GM12878 (cell line): ENCODE measurements at regions not wholly inside any gene's neighbourhood (a gene's known extent, or its start where the extent isn't known, plus 50 kb on each side); places are given as distances from the start of the nearest gene placed in this dataset.

ENCODE experiments used
- ATAC-seq: fragments of 200-7000 bp; cut with Tn5 transposase; 3 replicates; pipeline ENCODE4 v1.9.1; 2020; ENCODE audit warnings: mild to moderate bottlenecking, moderate library complexity
- BruUV-seq: library from RNA; stranded (reverse); fragments of 400-500 nt; replicated peaks from 2 replicates; lab custom pipeline; 2021; lab: Mats Ljungman, UMichigan
- CTCF ChIA-PET: fragments of 300-600 bp; sonication (Branson Sonifier 250); formaldehyde crosslinking; extraction: SDS; loops from one replicate; lab custom pipeline; 2021; ENCODE audit warnings: inconsistent platforms; lab: Yijun Ruan, JAX
- POLR2A ChIA-PET: fragments of 350-600 bp; formaldehyde crosslinking; extraction: SDS; loops from one replicate; lab custom pipeline; 2021; ENCODE audit warnings: inconsistent platforms; lab: Charles Lee
- RAD21 ChIA-PET: fragments of 300-600 bp; sonication (Branson Sonifier 250); formaldehyde crosslinking; loops from one replicate; lab custom pipeline; 2023; ENCODE audit warnings: antibody characterized with exemption; ENCODE audit not compliant: unreplicated experiment; lab: Charles Lee
- SMC1A ChIA-PET: fragments of 300-600 bp; sonication (Branson Sonifier 250); formaldehyde crosslinking; loops from one replicate; lab custom pipeline; 2023; ENCODE audit not compliant: unreplicated experiment, uncharacterized antibody; lab: Charles Lee
- DNase-seq: peaks from one replicate; pipeline ENCODE4 v3.0.0-alpha.2; 2011; ENCODE audit warnings: low read depth, low spot score
- FAIRE-seq: peaks from 3 replicates; lab custom pipeline; 2011; peaks lifted over from hg19 to GRCh38; lab: Jason Lieb, UNC
- H2AFZ ChIP-seq: 2 replicates; pipeline ENCODE4 v1.6.0; 2011; ENCODE audit warnings: low read depth, low read length, control low read depth; ENCODE audit not compliant: control insufficient read depth
- H3K27ac ChIP-seq: 2 replicates; pipeline ENCODE4 v1.5.1; 2011; ENCODE audit warnings: control low read depth; ENCODE audit not compliant: control insufficient read depth, insufficient read depth
- H3K27me3 ChIP-seq, 2 experiments: replicated peaks in 1 of 2; 2 replicates each; pipeline versions ENCODE4 v1.6.0 to v1.6.1; 2011; ENCODE audit warnings: low read length in 1 of 2; ENCODE audit not compliant: control insufficient read depth in 2 of 2, insufficient read depth in 2 of 2
- H3K36me3 ChIP-seq, 2 experiments: 2 replicates each; pipeline ENCODE4 v1.5.1; 2011; ENCODE audit warnings: low read length in 1 of 2; ENCODE audit not compliant: control insufficient read depth in 2 of 2, insufficient read depth in 2 of 2
- H3K4me1 ChIP-seq: 2 replicates; pipeline ENCODE4 v1.6.1; 2011; ENCODE audit warnings: mild to moderate bottlenecking, low read length, moderate library complexity, mixed read lengths; ENCODE audit not compliant: control insufficient read depth, insufficient read depth
- H3K4me2 ChIP-seq: 2 replicates; pipeline ENCODE4 v1.6.0; 2011; ENCODE audit warnings: control low read depth; ENCODE audit not compliant: control insufficient read depth, insufficient read depth
- H3K4me3 ChIP-seq: fragments of 200-600 bp; sonication (generic); 2 replicates; pipeline ENCODE4 v1.5.1; 2016
- H3K79me2 ChIP-seq: 2 replicates; pipeline ENCODE4 v1.6.0; 2011; ENCODE audit warnings: low read length; ENCODE audit not compliant: control insufficient read depth, insufficient read depth
- H3K9ac ChIP-seq: 2 replicates; pipeline ENCODE4 v1.8.0; 2011; ENCODE audit warnings: low read length, control low read depth, mixed read lengths; ENCODE audit not compliant: control insufficient read depth, insufficient read depth
- H3K9me3 ChIP-seq: replicated peaks from 3 replicates; pipeline ENCODE4 v1.5.1; 2011; ENCODE audit warnings: mild to moderate bottlenecking, low read length; ENCODE audit not compliant: control insufficient read depth, insufficient read depth
- H4K20me1 ChIP-seq: 2 replicates; pipeline ENCODE4 v1.6.0; 2011; ENCODE audit not compliant: control insufficient read depth, insufficient read depth
- ATF2 ChIP-seq: IDR thresholded peaks from 2 replicates; pipeline ENCODE4 v1.6.1; 2012; ENCODE audit warnings: low read length, inconsistent platforms
- BCLAF1 ChIP-seq: fragments of 450-650 bp; IDR thresholded peaks from 2 replicates; pipeline ENCODE4 v1.6.1; 2017; ENCODE audit warnings: antibody characterized with exemption, mild to moderate bottlenecking, moderate library complexity
- CUX1 ChIP-seq: IDR thresholded peaks from 2 replicates; pipeline ENCODE4 v1.6.1; 2012; ENCODE audit warnings: improper control_type of control experiment, low read depth, low read length; ENCODE audit not compliant: insufficient replicate concordance
- GABPA ChIP-seq: IDR thresholded peaks from 2 replicates; pipeline ENCODE4 v1.6.1; 2014; ENCODE audit warnings: antibody characterized with exemption, low read depth, mild to moderate bottlenecking, inconsistent platforms
- HCFC1 ChIP-seq: fragments of 150-350 bp; IDR thresholded peaks from 2 replicates; pipeline ENCODE4 v1.6.1; 2014; ENCODE audit warnings: low read length
- JUND ChIP-seq: IDR thresholded peaks from 2 replicates; pipeline ENCODE4 v1.6.1; 2012; ENCODE audit warnings: low read depth, mild to moderate bottlenecking, low read length, improper control_type of control experiment, moderate library complexity
- KDM1A ChIP-seq: fragments of 200-600 bp; sonication (generic); IDR thresholded peaks from 2 replicates; pipeline ENCODE4 v1.6.1; 2016; ENCODE audit warnings: borderline replicate concordance
- KLF5 ChIP-seq: fragments of 450-650 bp; IDR thresholded peaks from 2 replicates; pipeline ENCODE4 v1.6.1; 2014; ENCODE audit warnings: mild to moderate bottlenecking; ENCODE audit not compliant: partially characterized antibody
- POLR2A ChIP-seq: IDR thresholded peaks from 2 replicates; pipeline ENCODE4 v1.6.1; 2011; ENCODE audit warnings: low read depth, mild to moderate bottlenecking, low read length
- SPI1 ChIP-seq: IDR thresholded peaks from 2 replicates; pipeline ENCODE4 v1.6.1; 2011; ENCODE audit warnings: low read depth, mild to moderate bottlenecking, low read length, moderate library complexity, borderline replicate concordance; ENCODE audit not compliant: insufficient read depth
- ZBTB33 ChIP-seq: fragments of 450-650 bp; IDR thresholded peaks from 2 replicates; pipeline ENCODE4 v1.6.1; 2017; ENCODE audit warnings: mild to moderate bottlenecking
- WGBS: methylation state at CpG from one replicate; pipeline ENCODE4 v1.1.6; 2016; ENCODE audit warnings: low lambda C conversion rate; ENCODE audit not compliant: insufficient replicate concordance, insufficient coverage; ENCODE audit errors: missing lambda C conversion rate; 5-methylcytosine and 5-hydroxymethylcytosine counted together
- in situ Hi-C: fragments of 300-500 bp; cut with MboI; formaldehyde crosslinking; loops from 9 replicates; pipeline ENCODE4 v1.14.3; 2018; ENCODE audit warnings: mixed read lengths
- intact Hi-C: fragments of 100-400 bp; cut with micrococcal nuclease; formaldehyde crosslinking; loops from one replicate; pipeline ENCODE4 v1.14.2; 2022; ENCODE audit not compliant: unreplicated experiment

GRCh38 chr2:198231562-198231961 lies 427.2 kb downstream of the PLCL1 start:
- ChIA-PET POLR2A (no interaction called here), SMC1A (no interaction called here), CTCF (interaction anchor here (0.9 kb wide), 1 partner anchor 9 kb away, joined by 3 read pairs; no protein-coding TSS in a partner anchor), RAD21 (no interaction called here)
- Histone ChIP-seq H3K27ac (no peak overlapping the region), H2AFZ (no peak overlapping the region), H3K36me3 (no peaks in the 10 kb centered on the region), H3K4me3 (no peak overlapping the region), H3K4me1 (no peaks in the 10 kb centered on the region), H3K79me2 (no peaks in the 10 kb centered on the region), H3K9me3 (no peaks in the 10 kb centered on the region), H3K27me3 (no peaks in the 10 kb centered on the region; a peak in 1 of 4 replicates), H3K4me2 (no peak overlapping the region), H3K9ac (no peak overlapping the region), H4K20me1 (no peaks in the 10 kb centered on the region)
- intact Hi-C loops, result no loop called here
- FAIRE-seq, result no peak
- no peak for DNase-seq
- no TSS peak for BruUV-seq
- 0% methylated on average over 1 of the region's 1 CpG for WGBS
- in situ Hi-C loops, result no loop called here
- no peak for ATAC-seq
- no peak for TF ChIP-seq GABPA
- TF ChIP-seq KLF5, result no peak
- no peak for TF ChIP-seq SPI1
- no peak for TF ChIP-seq POLR2A
- no peak for TF ChIP-seq ATF2
- TF ChIP-seq ZBTB33, result no peak
- TF ChIP-seq HCFC1, result no peak
- no peak for TF ChIP-seq JUND
- TF ChIP-seq CUX1, result no peak
- TF ChIP-seq KDM1A, result no peak
- TF ChIP-seq BCLAF1, result no peak
